SK-N-SH (cell line): ENCODE measurements at regions not wholly inside any gene's neighbourhood (a gene's known extent, or its start where the extent isn't known, plus 50 kb on each side); places are given as distances from the start of the nearest gene placed in this dataset.

ENCODE experiments used
- CTCF ChIA-PET: fragments of 300-600, 350-600 bp; formaldehyde crosslinking; extraction: SDS; loops from one replicate; lab custom pipeline; 2021; lab: Yijun Ruan, JAX
- POLR2A ChIA-PET: fragments of 350-600 bp; sonication (Branson Sonifier 250); formaldehyde crosslinking; extraction: SDS; loops from one replicate; lab custom pipeline; 2020; ENCODE audit warnings: antibody characterized with exemption, inconsistent platforms; lab: Yijun Ruan, JAX
- DNase-seq: peaks from one replicate; pipeline ENCODE4 v3.0.0; 2012
- H2AFZ ChIP-seq: fragments of 200-600 bp; sonication (generic); 2 replicates; pipeline ENCODE4 v1.8.1; 2016; ENCODE audit warnings: antibody characterized with exemption, mild to moderate bottlenecking, low read depth
- H3F3A ChIP-seq: fragments of 200-600 bp; sonication (generic); replicated peaks from 2 replicates; pipeline ENCODE3; 2016; ENCODE audit warnings: antibody characterized with exemption, mild to moderate bottlenecking; ENCODE audit not compliant: insufficient read depth
- H3K27ac ChIP-seq, 2 experiments: fragments of 200-500 bp in 1 of 2; fragments of 200-600 bp in 1 of 2; sonication (Bioruptor generic) in 1 of 2; sonication (generic), shearing (Covaris generic) in 1 of 2; 2 replicates each; pipeline versions ENCODE4 v1.5.1 to v1.6.1; 2014 to 2016; ENCODE audit warnings: low read depth in 2 of 2, inconsistent platforms in 1 of 2, low read length in 1 of 2, mild to moderate bottlenecking in 1 of 2, mixed read lengths in 1 of 2
- H3K27me3 ChIP-seq: fragments of 200-600 bp; sonication (generic), shearing (Covaris generic); 2 replicates; pipeline ENCODE4 v1.6.1; 2016; ENCODE audit warnings: mixed run types; ENCODE audit not compliant: insufficient read depth
- H3K36me3 ChIP-seq, 2 experiments: fragments of 200-500 bp in 1 of 2; fragments of 200-600 bp in 1 of 2; sonication (Bioruptor generic) in 1 of 2; sonication (generic) in 1 of 2; replicated peaks in 1 of 2; 2 replicates each; pipeline versions ENCODE3 to v1.5.1; 2014 to 2016; ENCODE audit warnings: low read length in 1 of 2, mild to moderate bottlenecking in 1 of 2; ENCODE audit not compliant: insufficient read depth in 2 of 2, control insufficient read depth in 1 of 2
- H3K4me1 ChIP-seq, 2 experiments: fragments of 200-500 bp in 1 of 2; fragments of 200-600 bp in 1 of 2; sonication (Bioruptor generic) in 1 of 2; sonication (generic), shearing (Covaris generic) in 1 of 2; 2 replicates each; pipeline versions ENCODE4 v1.5.1 to v1.6.1; 2014 to 2016; ENCODE audit warnings: low read depth in 1 of 2, low read length in 1 of 2, mixed run types in 1 of 2; ENCODE audit not compliant: insufficient read depth in 2 of 2, control insufficient read depth in 1 of 2
- H3K4me2 ChIP-seq: fragments of 200-600 bp; sonication (generic), shearing (Covaris generic); 2 replicates; pipeline ENCODE4 v1.6.1; 2017; ENCODE audit warnings: mixed run types
- H3K4me3 ChIP-seq, 2 experiments: fragments of 200-500 bp in 1 of 2; fragments of 200-600 bp in 1 of 2; sonication (Bioruptor generic) in 1 of 2; sonication (generic), shearing (Covaris generic) in 1 of 2; 2 replicates each; pipeline versions ENCODE4 v1.5.1 to v1.8.1; 2014 to 2016; ENCODE audit warnings: low read depth in 2 of 2, inconsistent platforms in 1 of 2, low read length in 1 of 2, mild to moderate bottlenecking in 1 of 2, mixed read lengths in 1 of 2, moderate library complexity in 1 of 2
- H3K79me2 ChIP-seq: fragments of 200-600 bp; sonication (generic); 2 replicates; pipeline ENCODE4 v1.8.1; 2017; ENCODE audit warnings: mild to moderate bottlenecking; ENCODE audit not compliant: insufficient read depth
- H3K9ac ChIP-seq: fragments of 200-600 bp; sonication (generic); 2 replicates; pipeline ENCODE4 v1.6.1; 2017; ENCODE audit warnings: mixed run types
- H3K9me2 ChIP-seq: fragments of 200-600 bp; sonication (generic); 2 replicates; pipeline ENCODE4 v1.6.1; 2017; ENCODE audit warnings: mixed run types
- H3K9me3 ChIP-seq: fragments of 200-600 bp; sonication (generic); 2 replicates; pipeline ENCODE4 v1.6.1; 2017; ENCODE audit warnings: mixed run types, mild to moderate bottlenecking, moderate library complexity
- H4K20me1 ChIP-seq: fragments of 200-600 bp; sonication (generic); 2 replicates; pipeline ENCODE4 v1.6.1; 2017; ENCODE audit warnings: mild to moderate bottlenecking, mixed run types; ENCODE audit not compliant: insufficient read depth
- CHD2 ChIP-seq: fragments of 150-350 bp; IDR thresholded peaks from 2 replicates; pipeline ENCODE4 v1.6.1; 2018; ENCODE audit warnings: low read length; ENCODE audit not compliant: partially characterized antibody
- CTCF ChIP-seq: fragments of 200-600 bp; sonication (generic); IDR thresholded peaks from 2 replicates; pipeline ENCODE4 v1.6.1; 2017; ENCODE audit warnings: antibody characterized with exemption, mild to moderate bottlenecking, moderate library complexity
- ELF1 ChIP-seq: IDR thresholded peaks from 2 replicates; pipeline ENCODE4 v1.4.0; 2012
- EZH2phosphoT487 ChIP-seq: fragments of 200-600 bp; sonication (generic); IDR thresholded peaks from 2 replicates; pipeline ENCODE4 v1.6.1; 2017; ENCODE audit warnings: low read depth, mixed run types, mild to moderate bottlenecking, antibody characterized with exemption, moderate library complexity, borderline replicate concordance
- FOXJ3 ChIP-seq: sonication (generic); formaldehyde crosslinking; IDR thresholded peaks from 2 replicates; pipeline ENCODE4 v1.5.1; 2020; ENCODE audit warnings: mild to moderate bottlenecking, missing genetic modification reagents
- GATA2 ChIP-seq: sonication (generic); formaldehyde crosslinking; IDR thresholded peaks from 2 replicates; pipeline ENCODE4 v1.5.0; 2020; ENCODE audit warnings: mild to moderate bottlenecking, missing genetic modification reagents
- IRF3 ChIP-seq: fragments of 150-350 bp; IDR thresholded peaks from 2 replicates; pipeline ENCODE4 v1.6.1; 2016; ENCODE audit warnings: mild to moderate bottlenecking, low read depth, low read length
- JUND ChIP-seq: IDR thresholded peaks from 2 replicates; pipeline ENCODE4 v1.4.0; 2012
- MAX ChIP-seq: IDR thresholded peaks from 2 replicates; pipeline ENCODE4 v1.4.0; 2012; ENCODE audit warnings: low read depth
- POLR2AphosphoS5 ChIP-seq: IDR thresholded peaks from 2 replicates; pipeline ENCODE4 v1.6.1; 2012; ENCODE audit warnings: low read depth, low read length
- RFX5 ChIP-seq: IDR thresholded peaks from 2 replicates; pipeline ENCODE4 v1.6.1; 2012; ENCODE audit warnings: mild to moderate bottlenecking, improper control_type of control experiment, low read length
- RXRA ChIP-seq: IDR thresholded peaks from 2 replicates; pipeline ENCODE4 v1.4.0; 2012; ENCODE audit warnings: low read depth, mild to moderate bottlenecking, borderline replicate concordance
- TAF1 ChIP-seq: IDR thresholded peaks from 2 replicates; pipeline ENCODE4 v1.6.1; 2012; ENCODE audit warnings: low read depth, mild to moderate bottlenecking, low read length, moderate library complexity, borderline replicate concordance
- TCF12 ChIP-seq: IDR thresholded peaks from 2 replicates; pipeline ENCODE4 v1.4.0; 2012
- USF2 ChIP-seq: fragments of 150-350 bp; IDR thresholded peaks from 2 replicates; pipeline ENCODE4 v1.6.1; 2017; ENCODE audit warnings: antibody characterized with exemption, low read length, low read depth, borderline replicate concordance
- ZBTB33 ChIP-seq: IDR thresholded peaks from 2 replicates; pipeline ENCODE4 v1.4.0; 2012; ENCODE audit warnings: low read depth, borderline replicate concordance
- WGBS: methylation state at CpG from one replicate; pipeline ENCODE4 v1.1.6; 2017; ENCODE audit warnings: low lambda C conversion rate; 5-methylcytosine and 5-hydroxymethylcytosine counted together

GRCh38 chr2:234403751-234404150 lies 93.1 kb downstream of the ARL4C start:
- Histone ChIP-seq H3K4me3 (no peak overlapping the region), H4K20me1 (no peaks in the 10 kb centered on the region), H3K27ac (no peak overlapping the region), H3K9me3 (no peaks in the 10 kb centered on the region), H2AFZ (no peak overlapping the region), H3K9me2 (no peaks in the 10 kb centered on the region), H3K36me3 (no peaks in the 10 kb centered on the region), H3K27me3 (no peaks in the 10 kb centered on the region), H3F3A (no peaks in the 10 kb centered on the region), H3K79me2 (no peaks in the 10 kb centered on the region), H3K9ac (no peak overlapping the region), H3K4me1 (no peaks in the 10 kb centered on the region), H3K4me2 (no peak overlapping the region)
- TF ChIP-seq ELF1 (no peak), MAX (no peak), POLR2AphosphoS5 (no peak), JUND (no peak), CTCF (no peak), CHD2 (no peak), TCF12 (no peak), EZH2phosphoT487 (no peak), USF2 (no peak), ZBTB33 (no peak), TAF1 (no peak), FOXJ3 (no peak), RXRA (no peak), GATA2 (CRISPR knock-in tag) (no peak), IRF3 (no peak), RFX5 (no peak)
- CTCF ChIA-PET, result interaction anchor here (1.1 to 3.3 kb wide), 4 partner anchors 7 to 264 kb away, joined by 3 to 12 read pairs (median 6); no protein-coding TSS in a partner anchor
- no peak for DNase-seq
- WGBS, result 100% methylated on average over 1 of the region's 1 CpG
- POLR2A ChIA-PET, result no interaction called here
